HepG2 (cell line): ENCODE measurements at regions not wholly inside any gene's neighbourhood (a gene's known extent, or its start where the extent isn't known, plus 50 kb on each side); places are given as distances from the start of the nearest gene placed in this dataset.

Experiments
- CSRNP2 ChIP-seq: sonication (generic); formaldehyde crosslinking; conservative IDR thresholded peaks from 2 replicates; pipeline ENCODE4 v1.8.0; 2022; ENCODE audit warnings: low read depth, missing genetic modification reagents
- CTCF ChIP-seq: sonication (generic); formaldehyde crosslinking; IDR thresholded peaks from 2 replicates; pipeline ENCODE4 v1.5.0; 2020; ENCODE audit warnings: mild to moderate bottlenecking, missing genetic modification reagents, moderate library complexity
- GABPA ChIP-seq, 2 experiments: IDR thresholded peaks; 2 replicates each; pipeline ENCODE4 v1.6.1; 2011 to 2016; ENCODE audit warnings: low read depth in 2 of 2, low read length in 1 of 2, missing biosample characterization in 1 of 2, missing genetic modification characterization in 1 of 2
- NFE2L2 ChIP-seq: fragments of 150-350 bp; IDR thresholded peaks from 2 replicates; pipeline ENCODE4 v1.6.1; 2014; ENCODE audit warnings: low read length
- TFDP1 ChIP-seq: IDR thresholded peaks from 2 replicates; pipeline ENCODE4 v1.6.1; 2016; ENCODE audit warnings: missing compliant biosample characterization, missing genetic modification reagents, borderline replicate concordance

- no peak for TF ChIP-seq CSRNP2
- no peak for TF ChIP-seq NFE2L2
- no peak for TF ChIP-seq GABPA (IDR thresholded peaks at IDR 0.05; ENCODE audit: low read depth, low read length)
- no peak for TF ChIP-seq GABPA (CRISPR knock-in tag; IDR thresholded peaks at IDR 0.05; ENCODE audit: low read depth)
- TF ChIP-seq CTCF (CRISPR knock-in tag), result no peak
- no peak for TF ChIP-seq TFDP1 (CRISPR knock-in tag)
Measured at GRCh38 chr3:118478706-118479276, 555.9 kb downstream of the IGSF11 start.
